ENCODE measurements at regions not wholly inside any gene's neighbourhood (a gene's known extent, or its start where the extent isn't known, plus 50 kb on each side); places are given as distances from the start of the nearest gene placed in this dataset.

DNA sequence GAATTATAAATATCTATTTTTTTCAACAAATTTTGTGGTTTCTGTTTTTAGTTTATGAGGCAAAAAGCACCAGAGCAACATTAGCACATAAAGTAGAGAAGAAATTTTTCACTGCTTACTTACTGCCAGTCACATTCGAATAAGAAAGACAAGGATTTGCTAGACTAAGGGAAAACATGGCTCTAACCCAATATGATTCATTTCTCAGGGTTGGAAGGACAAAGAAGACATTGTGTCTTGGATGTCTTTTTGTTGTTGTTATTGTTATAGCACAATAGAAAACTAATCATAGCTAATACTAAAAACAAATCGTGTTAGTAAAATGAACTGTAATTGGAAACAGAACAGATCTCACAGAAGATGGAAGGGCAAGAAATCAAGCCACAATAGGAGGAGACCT lies 90.9 kb upstream of the SLCO6A1 start (continued):
- TF ChIP-seq BCL11A (IDR thresholded peaks at IDR 0.05; ENCODE audit: low read depth in 2 of 2, low read length in 2 of 2) = no peak

DNA sequence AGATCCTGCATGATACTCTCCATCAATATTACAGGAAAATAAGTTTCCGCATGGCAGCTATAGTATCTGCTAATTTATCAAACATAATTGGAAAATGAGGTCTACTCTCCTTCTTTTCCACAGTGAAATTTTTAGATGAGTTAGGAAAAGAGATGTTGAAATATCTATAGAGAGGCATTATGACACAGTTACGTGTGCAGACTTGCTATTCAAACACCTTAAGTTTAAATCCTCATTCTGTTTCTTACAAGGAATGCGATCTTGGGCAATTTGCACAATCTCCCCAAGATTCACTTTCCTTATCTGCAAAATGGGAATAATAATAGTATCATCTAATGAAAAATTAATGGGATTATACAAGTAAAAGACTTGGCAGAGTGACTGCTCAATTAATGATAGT lies 91.7 kb upstream of the SLCO6A1 start:
- Histone ChIP-seq H4K20me1 (replicated peaks in 1 of 2; ENCODE audit: control insufficient read depth in 1 of 2, insufficient read depth in 2 of 2, low read length in 2 of 2) (no peaks in the 10 kb centered on the region), H4K5ac (ENCODE audit: insufficient read length, low read depth, low read length) (no peak overlapping the region), H3K23me2 (ENCODE audit: low read depth, low read length) (no peaks in the 10 kb centered on the region), H3K4ac (replicated peaks; ENCODE audit: insufficient read length, low read depth, low read length) (no peak overlapping the region), H2BK120ac (replicated peaks; ENCODE audit: low read depth, low read length) (no peak overlapping the region), H3K14ac (ENCODE audit: insufficient read length) (no peak overlapping the region), H2AK5ac (ENCODE audit: low read depth, low read length) (no peak overlapping the region), H4K91ac (replicated peaks; ENCODE audit: insufficient read length, low read length) (no peak overlapping the region), H3K4me3 (ENCODE audit: extremely low read depth in 1 of 4, insufficient read depth in 2 of 4, low read depth in 3 of 4, low read length in 4 of 4) (no peak overlapping the region), H3K4me2 (ENCODE audit: insufficient read depth in 1 of 2, low read depth in 2 of 2, low read length in 2 of 2) (no peak overlapping the region), H2AFZ (ENCODE audit: low read length) (no peak overlapping the region), H3K56ac (replicated peaks; ENCODE audit: insufficient read length, low read depth, low read length) (no peak overlapping the region), H3K27me3 (replicated peaks in 1 of 4; ENCODE audit: control insufficient read depth in 3 of 4, extremely low read depth in 1 of 4, insufficient read depth in 3 of 4, low read length in 3 of 4) (no peaks in the 10 kb centered on the region), H3K79me2 (ENCODE audit: control insufficient read depth in 1 of 2, insufficient read depth in 2 of 2, low read length in 2 of 2) (no peaks in the 10 kb centered on the region), H2BK12ac (ENCODE audit: low read depth, low read length) (no peak overlapping the region), H2BK15ac (ENCODE audit: low read length) (no peak overlapping the region), H2BK20ac (ENCODE audit: low read length) (no peak overlapping the region), H3K4me1 (replicated peaks in 1 of 4; ENCODE audit: control insufficient read depth in 3 of 4, insufficient read depth in 4 of 4, low read length in 3 of 4) (no peaks in the 10 kb centered on the region), H3K36me3 (ENCODE audit: control insufficient read depth in 2 of 4, insufficient read depth in 4 of 4, low read length in 3 of 4) (no peaks in the 10 kb centered on the region), H4K8ac (ENCODE audit: extremely low read depth, insufficient read depth, low read length) (no peak overlapping the region), H3K79me1 (ENCODE audit: low read depth, low read length) (no peaks in the 10 kb centered on the region), H3K9ac (replicated peaks in 1 of 4; ENCODE audit: extremely low read depth in 1 of 4, low read depth in 3 of 4, low read length in 3 of 4) (no peak overlapping the region), H3K23ac (ENCODE audit: insufficient read length) (no peak overlapping the region), H3K9me3 (ENCODE audit: insufficient read depth in 2 of 2, low read depth in 1 of 2, low read length in 1 of 2) (peaks cover 0 to 4% of the 10 kb centered on the region in 2 experiments; a peak in 1 of 4 replicates), H3K18ac (ENCODE audit: extremely low read depth, low read length) (no peak overlapping the region), H2BK5ac (ENCODE audit: low read depth, low read length) (no peak overlapping the region), H3K27ac (ENCODE audit: low read depth, low read length) (no peak overlapping the region)
- FAIRE-seq = no peak
- WGBS, 2 experiments (ENCODE audit: extremely low coverage in 1 of 2, insufficient coverage in 1 of 2, insufficient read length in 1 of 2, insufficient replicate concordance in 2 of 2, low coverage in 1 of 2, low lambda C conversion rate in 2 of 2, missing lambda C conversion rate in 1 of 2) = 82% methylated on average over 3 of the region's 3 CpGs; no CpG with 5 or more reads in 1 of the 2 experiments
- ChIA-PET POLR2A (ENCODE audit: partially characterized antibody) (no interaction called here), CTCF (ENCODE audit: partially characterized antibody) (interaction anchor here (0.8 to 1.1 kb wide), 2 partner anchors 27 to 634 kb away, joined by 3 read pairs; no protein-coding TSS in a partner anchor)
- DNase-seq (ENCODE audit: low read depth in 1 of 2, low spot score in 2 of 2) = no peak
- TF ChIP-seq POLR2A (IDR thresholded peaks at IDR 0.05; ENCODE audit: control extremely low read depth in 1 of 2, low read depth in 2 of 2, low read length in 2 of 2) = no peak
